Ovary (tissue), 3 donors: ENCODE measurements at regions not wholly inside any gene's neighbourhood (a gene's known extent, or its start where the extent isn't known, plus 50 kb on each side); places are given as distances from the start of the nearest gene placed in this dataset.

Source experiments
- CTCF ChIP-seq, 3 donors: fragments of 450-650 bp in 2 of 3; fragments of 200-600 bp in 1 of 3; IDR thresholded peaks; one replicate each; pipeline versions ENCODE4 v1.5.1 to v1.8.0; 2016 to 2022; ENCODE audit warnings: antibody characterized with exemption in 3 of 3, mild to moderate bottlenecking in 1 of 3
- EP300 ChIP-seq: sonication (generic); formaldehyde crosslinking; IDR thresholded peaks from one replicate; pipeline ENCODE4 v1.6.1; 2017; ENCODE audit warnings: antibody characterized with exemption
- POLR2A ChIP-seq: fragments of 450-650 bp; IDR thresholded peaks from one replicate; pipeline ENCODE4 v1.6.1; 2017; ENCODE audit warnings: antibody characterized with exemption, mild to moderate bottlenecking, moderate library complexity
- donor health status: DM: no; HTN: no; CAD: no.

GRCh38 chr5:135178476-135179155 lies 144.6 kb upstream of the PITX1 start:
- TF ChIP-seq POLR2A: no peak
- TF ChIP-seq CTCF (IDR thresholded peaks at IDR 0.05): no peak
- no peak for TF ChIP-seq EP300
